Activated CD8-positive, alpha-beta T cell treated with anti-CD3 and anti-CD28 coated beads for 36 hours (primary cell): ENCODE measurements at regions not wholly inside any gene's neighbourhood (a gene's known extent, or its start where the extent isn't known, plus 50 kb on each side); places are given as distances from the start of the nearest gene placed in this dataset.

ENCODE experiments used
- ATAC-seq: fragments of 200-7000 bp; cut with Tn5 transposase; one replicate; pipeline ENCODE4 v1.10.0; 2021; ENCODE audit warnings: mild to moderate bottlenecking, moderate library complexity
- CTCF ChIA-PET: fragments of 350-600 bp; sonication (Branson Sonifier 250); formaldehyde crosslinking; loops from one replicate; lab custom pipeline; 2021; ENCODE audit warnings: antibody characterized with exemption; lab: Charles Lee
- POLR2A ChIA-PET: fragments of 350-600 bp; sonication (Branson Sonifier 250); formaldehyde crosslinking; loops from one replicate; lab custom pipeline; 2021; ENCODE audit warnings: antibody characterized with exemption; lab: Charles Lee
- DNase-seq: peaks from one replicate; pipeline ENCODE4 v3.0.0-alpha.2; 2020
- H3K27ac Mint-ChIP-seq: one replicate; pipeline ENCODE4 v1.8.0; 2021; ENCODE audit warnings: mild to moderate bottlenecking, mixed read lengths
- H3K27me3 Mint-ChIP-seq: one replicate; pipeline ENCODE4 v1.8.0; 2021; ENCODE audit warnings: mixed read lengths
- H3K36me3 Mint-ChIP-seq: one replicate; pipeline ENCODE4 v1.8.0; 2021; ENCODE audit warnings: low read depth, mixed read lengths
- H3K4me1 Mint-ChIP-seq: one replicate; pipeline ENCODE4 v1.8.0; 2021; ENCODE audit warnings: low read depth, mixed read lengths
- H3K4me3 Mint-ChIP-seq: one replicate; pipeline ENCODE4 v1.8.0; 2021; ENCODE audit warnings: mild to moderate bottlenecking, moderate library complexity, mixed read lengths
- H3K9me3 Mint-ChIP-seq: one replicate; pipeline ENCODE4 v1.8.0; 2021; ENCODE audit warnings: mixed read lengths
- CTCF ChIP-seq: fragments of 200-600 bp; IDR thresholded peaks from one replicate; pipeline ENCODE4 v1.8.0; 2022; ENCODE audit warnings: antibody characterized with exemption, mild to moderate bottlenecking
- intact Hi-C: fragments of 100-400 bp; cut with micrococcal nuclease; formaldehyde crosslinking; loops from one replicate; pipeline ENCODE4 v1.10.0; 2022

DNA sequence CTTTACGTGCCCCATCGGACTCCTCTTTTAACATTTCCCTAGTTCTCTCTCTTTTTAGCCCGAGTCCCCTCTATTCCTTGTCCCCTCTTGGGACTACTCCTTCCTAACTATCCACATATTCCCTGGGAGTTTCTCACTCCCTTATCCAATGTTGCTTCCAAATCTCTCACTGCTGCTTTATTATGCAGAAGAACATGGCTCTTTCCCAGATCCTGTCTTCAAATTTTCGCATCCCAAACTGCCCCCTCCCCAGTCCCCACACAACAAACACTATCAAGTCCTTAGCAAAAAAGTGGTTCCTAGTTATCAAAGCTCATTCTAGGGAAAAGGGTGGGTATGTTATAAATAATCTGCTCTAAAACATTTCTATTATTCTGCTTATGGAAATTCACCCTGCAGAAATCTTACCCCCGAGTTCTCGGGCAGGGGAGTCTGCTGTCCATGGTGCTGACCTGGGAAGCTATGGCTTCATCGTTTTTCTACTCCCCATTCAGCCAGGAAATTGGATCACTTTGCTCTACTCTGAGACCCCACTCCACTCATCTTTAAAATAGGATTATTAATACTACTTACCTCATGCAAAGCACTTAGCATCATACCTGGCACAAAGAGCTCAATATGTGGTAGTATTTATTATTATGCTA lies 393.5 kb downstream of the BUD13 start:
- ChIA-PET CTCF (no interaction called here), POLR2A (no interaction called here)
- DNase-seq: peak; percentile 25
- Mint-ChIP-seq H3K9me3 (no peaks in the 10 kb centered on the region), H3K4me1 (no peaks in the 10 kb centered on the region), H3K27ac (no peak overlapping the region), H3K27me3 (no peaks in the 10 kb centered on the region), H3K4me3 (no peak overlapping the region), H3K36me3 (no peaks in the 10 kb centered on the region)
- TF ChIP-seq CTCF: no peak
- intact Hi-C loops: no loop called here
- ATAC-seq: no peak

DNA sequence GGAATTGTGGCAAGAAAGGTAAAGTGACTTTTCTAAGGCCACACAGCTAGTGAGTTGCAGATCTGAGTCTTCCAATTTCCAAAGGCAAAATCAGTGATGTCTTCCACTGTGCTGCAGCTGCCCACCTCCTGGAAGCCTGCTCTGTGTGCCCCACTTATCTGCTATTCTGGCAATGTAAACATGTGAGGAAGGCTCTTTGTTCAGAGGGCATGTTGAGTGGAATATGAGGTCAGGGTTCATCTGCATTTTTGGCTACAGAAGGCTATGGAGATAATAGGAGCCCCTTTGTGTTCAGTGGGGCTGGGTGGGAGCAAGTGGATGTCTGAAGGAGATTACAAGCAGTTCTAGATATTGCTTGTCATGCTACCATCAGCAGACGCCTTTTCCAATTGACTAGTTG lies 396.2 kb downstream of the BUD13 start:
- DNase-seq: no peak
- ChIA-PET POLR2A (no interaction called here), CTCF (no interaction called here)
- TF ChIP-seq CTCF: no peak
- no peak for ATAC-seq
- Mint-ChIP-seq H3K9me3 (no peaks in the 10 kb centered on the region), H3K27ac (no peak overlapping the region), H3K27me3 (no peaks in the 10 kb centered on the region), H3K4me3 (no peak overlapping the region), H3K36me3 (no peaks in the 10 kb centered on the region), H3K4me1 (no peaks in the 10 kb centered on the region)
- intact Hi-C loops: no loop called here

DNA sequence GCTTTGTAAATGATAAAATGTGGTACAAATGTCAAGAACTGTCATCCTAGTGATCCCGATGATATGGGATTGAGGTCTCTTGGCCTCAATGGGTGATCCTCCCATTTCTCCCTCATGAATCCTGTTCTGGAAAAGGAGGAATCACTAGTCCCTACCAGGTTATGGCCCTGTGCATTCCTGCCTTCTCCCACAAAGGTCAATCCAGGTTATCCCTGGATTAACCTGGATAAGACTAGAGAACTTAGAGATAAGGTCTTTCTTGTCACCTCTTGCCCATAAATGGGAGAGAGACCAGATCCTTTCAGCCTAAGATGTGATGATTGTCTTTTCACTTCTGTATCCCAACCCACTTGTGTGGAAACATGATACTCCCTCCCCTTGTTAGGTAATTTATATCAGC lies 396.7 kb downstream of the BUD13 start:
- no peak overlapping the region for H3K4me3 Mint-ChIP-seq
- H3K27ac Mint-ChIP-seq: no peak overlapping the region
- H3K36me3 Mint-ChIP-seq: no peaks in the 10 kb centered on the region
- ChIA-PET POLR2A (no interaction called here), CTCF (no interaction called here)
- no peak for DNase-seq
- TF ChIP-seq CTCF: no peak
- H3K4me1 Mint-ChIP-seq: no peaks in the 10 kb centered on the region
- ATAC-seq: no peak
- no peaks in the 10 kb centered on the region for H3K27me3 Mint-ChIP-seq
- H3K9me3 Mint-ChIP-seq: no peaks in the 10 kb centered on the region
- intact Hi-C loops: no loop called here

DNA sequence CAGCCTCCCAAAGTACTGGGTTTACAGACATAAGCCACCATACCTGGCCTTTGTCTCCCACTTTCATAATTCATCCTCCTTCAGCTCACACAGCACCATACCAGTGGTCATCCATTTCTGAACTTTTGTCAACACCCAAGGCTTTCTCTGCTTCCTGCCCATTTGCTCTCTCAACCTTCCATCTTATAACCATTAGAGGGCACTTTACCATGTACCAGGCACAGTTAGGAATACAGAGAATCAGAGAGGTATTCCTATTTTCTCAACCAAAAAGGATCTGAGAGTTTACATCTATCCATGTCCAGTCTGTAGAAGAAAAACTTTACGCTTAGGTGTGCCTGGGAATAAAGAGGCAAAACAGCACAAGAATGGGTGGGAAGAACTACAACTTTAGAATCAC lies 397.6 kb downstream of the BUD13 start:
- Mint-ChIP-seq H3K36me3 (no peaks in the 10 kb centered on the region), H3K27ac (no peak overlapping the region), H3K9me3 (no peaks in the 10 kb centered on the region), H3K27me3 (no peaks in the 10 kb centered on the region), H3K4me1 (no peaks in the 10 kb centered on the region), H3K4me3 (no peak overlapping the region)
- ChIA-PET POLR2A (no interaction called here), CTCF (no interaction called here)
- intact Hi-C loops: no loop called here
- TF ChIP-seq CTCF: no peak
- DNase-seq (no peak), ATAC-seq (no peak)

GRCh38 chr11:116374085-116374484 lies 398.7 kb downstream of the BUD13 start:
- CTCF ChIA-PET: no interaction called here
- H3K36me3 Mint-ChIP-seq: no peaks in the 10 kb centered on the region
- no peaks in the 10 kb centered on the region for H3K27me3 Mint-ChIP-seq
- H3K27ac Mint-ChIP-seq: no peak overlapping the region
- no peaks in the 10 kb centered on the region for H3K4me1 Mint-ChIP-seq
- no peak for TF ChIP-seq CTCF
- H3K9me3 Mint-ChIP-seq: no peaks in the 10 kb centered on the region
- no peak for ATAC-seq
- no peak for DNase-seq
- no peak overlapping the region for H3K4me3 Mint-ChIP-seq
- intact Hi-C loops: no loop called here
- POLR2A ChIA-PET: interaction anchor here (1.1 kb wide), 1 partner anchor 16 kb away, joined by 3 read pairs; no protein-coding TSS in a partner anchor
